HG02981 (cell line): ENCODE measurements at regions not wholly inside any gene's neighbourhood (a gene's known extent, or its start where the extent isn't known, plus 50 kb on each side); places are given as distances from the start of the nearest gene placed in this dataset.
"Not testable (repeated sequence)": the region's sequence is repeated elsewhere in the genome, so short reads cannot be mapped to it uniquely, and the experiment has no call there.

Experiments used
- ATAC-seq: cut with Tn5 transposase; IDR thresholded peaks from one replicate; pipeline ENCODE4 v1.9.1; 2021; ENCODE audit warnings: mild to moderate bottlenecking, moderate library complexity; ENCODE audit not compliant: unreplicated experiment

GRCh38 chr21:41571938-41572510, 64.1 kb upstream of the TMPRSS2 start:
- no peak for ATAC-seq

- peak; percentile 73 for ATAC-seq
These were observed 62.9 kb upstream of the TMPRSS2 start for GRCh38 chr21:41570791-41571355.

- no peak for ATAC-seq
These were observed 60.8 kb upstream of the TMPRSS2 start for GRCh38 chr21:41568606-41569385.

- no peak for ATAC-seq
These were observed 60.0 kb upstream of the TMPRSS2 start for GRCh38 chr21:41567901-41568510.

- not testable (repeated sequence) for ATAC-seq
These were observed 59.3 kb upstream of the TMPRSS2 start for GRCh38 chr21:41567237-41567636.

GRCh38 chr21:41566500-41567014, 58.6 kb upstream of the TMPRSS2 start:
- ATAC-seq, result no peak

- no peak for ATAC-seq
These were observed 57.6 kb upstream of the TMPRSS2 start for GRCh38 chr21:41565550-41565949.

GRCh38 chr21:41564871-41565274, 56.9 kb upstream of the TMPRSS2 start:
- ATAC-seq, result no peak

GRCh38 chr21:41562101-41563000, 54.4 kb upstream of the TMPRSS2 start:
- no peak for ATAC-seq

- ATAC-seq, result no peak
These were observed 53.7 kb upstream of the TMPRSS2 start for GRCh38 chr21:41561701-41562100.

- no peak for ATAC-seq
These were observed 52.8 kb upstream of the TMPRSS2 start for GRCh38 chr21:41560661-41561158.

GRCh38 chr21:41559658-41560631, 52.0 kb upstream of the TMPRSS2 start:
- no peak for ATAC-seq

- no peak for ATAC-seq
These were observed 50.9 kb upstream of the TMPRSS2 start for GRCh38 chr21:41558842-41559241.

GRCh38 chr21:41557884-41558283, 49.9 kb upstream of the TMPRSS2 start:
- no peak for ATAC-seq
